ENCODE measurements at regions not wholly inside any gene's neighbourhood (a gene's known extent, or its start where the extent isn't known, plus 50 kb on each side); places are given as distances from the start of the nearest gene placed in this dataset.

- TF ChIP-seq HMGXB4 (CRISPR knock-in tag; IDR thresholded peaks at IDR 0.05; ENCODE audit: borderline replicate concordance in 1 of 2, low read depth in 1 of 2) (no peak), ZNF891 (CRISPR knock-in tag; IDR thresholded peaks at IDR 0.05) (no peak)
Observed at GRCh38 chr9:100759215-100759614, 181.3 kb downstream of the CAVIN4 start (continued).

- intact Hi-C loops (cut with micrococcal nuclease; ENCODE audit: unreplicated experiment) (no loop called here), in situ Hi-C loops (cut with HindIII; ENCODE audit: extremely low pct_ligation_motif_present, low pct_unique_long_range_greater_than_20kb) (no loop called here)
- 0% methylated on average over 1 of the region's 1 CpG for WGBS (ENCODE audit: low lambda C conversion rate)
- H3K9ac ChIP-seq (ENCODE audit: insufficient read depth, low read depth, low read length): no peak overlapping the region
- FAIRE-seq (no peak), ATAC-seq (no peak), DNase-seq (ENCODE audit: low spot score) (no peak)
- TF ChIP-seq ZFP41 (CRISPR knock-in tag; IDR thresholded peaks at IDR 0.05; ENCODE audit: borderline replicate concordance) (no peak), CENPT (CRISPR knock-in tag; IDR thresholded peaks at IDR 0.05; ENCODE audit: low read depth) (no peak), RBAK (CRISPR knock-in tag; IDR thresholded peaks at IDR 0.05) (no peak), TEAD2 (CRISPR knock-in tag; IDR thresholded peaks at IDR 0.05) (no peak), GLMP (CRISPR knock-in tag; IDR thresholded peaks at IDR 0.05; ENCODE audit: borderline replicate concordance) (no peak), ZNF740 (CRISPR knock-in tag; IDR thresholded peaks at IDR 0.05) (no peak), SRY (CRISPR knock-in tag; IDR thresholded peaks at IDR 0.05) (no peak), FLYWCH1 (CRISPR knock-in tag; IDR thresholded peaks at IDR 0.05) (no peak), ZNF367 (CRISPR knock-in tag; IDR thresholded peaks at IDR 0.05; ENCODE audit: borderline replicate concordance) (no peak), TSC22D2 (CRISPR knock-in tag; IDR thresholded peaks at IDR 0.05; ENCODE audit: borderline replicate concordance) (no peak), ZNF33B (CRISPR knock-in tag; IDR thresholded peaks at IDR 0.05) (no peak), TCF12 (IDR thresholded peaks at IDR 0.05) (no peak), TCF12 (CRISPR knock-in tag; IDR thresholded peaks at IDR 0.05) (no peak), ZNF333 (CRISPR knock-in tag; IDR thresholded peaks at IDR 0.05; ENCODE audit: borderline replicate concordance) (no peak), XRCC5 (optimal IDR thresholded peaks at IDR 0.05; ENCODE audit: low read length) (no peak), TAF1 (CRISPR knock-in tag; IDR thresholded peaks at IDR 0.05) (no peak), POGZ (CRISPR knock-in tag; IDR thresholded peaks at IDR 0.05) (no peak), NR2F6 (IDR thresholded peaks at IDR 0.05) (no peak), NR2F6 (CRISPR knock-in tag; IDR thresholded peaks at IDR 0.05) (no peak), ZNF652 (CRISPR knock-in tag; IDR thresholded peaks at IDR 0.05; ENCODE audit: borderline replicate concordance, low read depth) (no peak)
- no peak overlapping the region for H3K27ac ChIP-seq (ENCODE audit: extremely low read length, insufficient read depth, low read length)
- no peak overlapping the region for H3K4me3 ChIP-seq (replicated peaks in 1 of 3; ENCODE audit: insufficient read depth in 1 of 3, low read depth in 2 of 3, low read length in 3 of 3)
- no peaks in the 10 kb centered on the region for H3K9me3 ChIP-seq (ENCODE audit: low read length)
- H3K36me3 ChIP-seq (replicated peaks in 1 of 2; ENCODE audit: control insufficient read depth in 1 of 2, insufficient read depth in 2 of 2, low read length in 2 of 2): no peaks in the 10 kb centered on the region
- no peak overlapping the region for H2AFZ ChIP-seq (ENCODE audit: low read length)
- CTCF ChIA-PET (ENCODE audit: low intra/inter-chr PET ratio, low total read pairs): no interaction called here
- POLR2A ChIA-PET: no interaction called here
- H3K4me1 ChIP-seq (ENCODE audit: insufficient read depth, low read length): no peaks in the 10 kb centered on the region
- no peaks in the 10 kb centered on the region for H3K27me3 ChIP-seq (ENCODE audit: control insufficient read depth in 1 of 2, insufficient read depth in 2 of 2, low read length in 2 of 2)
- H4K20me1 ChIP-seq (ENCODE audit: insufficient read depth, low read length): no peaks in the 10 kb centered on the region
- no peak overlapping the region for H3K4me2 ChIP-seq (ENCODE audit: low read depth, low read length)
- BruUV-seq (replicated peaks): no TSS peak
- no peaks in the 10 kb centered on the region for H3K79me2 ChIP-seq (ENCODE audit: insufficient read depth, low read length)
Observed at GRCh38 chr9:100761276-100761802, 183.5 kb downstream of the CAVIN4 start.

Measured in HepG2 (cell line).